HG02884 (cell line): ENCODE measurements at regions not wholly inside any gene's neighbourhood (a gene's known extent, or its start where the extent isn't known, plus 50 kb on each side); places are given as distances from the start of the nearest gene placed in this dataset.

Experiments
- ATAC-seq: cut with Tn5 transposase; IDR thresholded peaks from one replicate; pipeline ENCODE4 v1.9.1; 2021; ENCODE audit warnings: mild to moderate bottlenecking, moderate library complexity; ENCODE audit not compliant: unreplicated experiment

DNA sequence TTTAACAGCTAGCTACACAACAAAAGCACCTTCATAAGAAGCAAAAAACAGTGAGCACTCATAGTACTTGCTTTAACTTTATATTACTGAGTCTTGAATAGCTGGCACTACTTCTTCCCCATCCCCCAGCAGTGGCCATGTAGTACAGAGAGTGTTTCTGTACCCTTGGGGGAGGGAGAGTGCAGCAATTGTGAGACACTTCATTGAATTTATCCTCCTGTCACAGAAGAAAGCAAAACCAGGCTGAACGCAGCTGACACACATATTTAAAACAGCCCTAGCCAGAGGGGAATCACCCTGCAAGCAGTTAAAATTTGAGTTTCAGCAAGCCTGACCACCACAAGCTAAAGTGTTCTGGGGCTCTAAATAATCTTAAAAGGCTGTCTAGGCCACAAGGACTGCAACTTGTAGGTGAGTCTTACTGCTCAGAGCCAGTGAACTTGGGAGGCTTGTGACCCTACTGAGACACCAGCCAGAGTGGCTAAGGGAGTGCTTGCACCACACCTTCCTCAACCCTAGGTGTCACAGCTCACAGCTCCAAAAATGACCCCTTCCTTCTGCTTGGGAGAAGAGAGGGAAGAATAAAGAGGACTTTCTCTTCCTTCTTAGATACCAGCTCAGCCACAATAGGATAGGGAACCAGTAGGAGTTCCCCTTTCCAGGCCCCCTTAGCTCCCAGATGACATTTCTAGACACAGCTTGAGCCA, 97.7 kb upstream of the MEOX2 start:
- ATAC-seq: no peak

DNA sequence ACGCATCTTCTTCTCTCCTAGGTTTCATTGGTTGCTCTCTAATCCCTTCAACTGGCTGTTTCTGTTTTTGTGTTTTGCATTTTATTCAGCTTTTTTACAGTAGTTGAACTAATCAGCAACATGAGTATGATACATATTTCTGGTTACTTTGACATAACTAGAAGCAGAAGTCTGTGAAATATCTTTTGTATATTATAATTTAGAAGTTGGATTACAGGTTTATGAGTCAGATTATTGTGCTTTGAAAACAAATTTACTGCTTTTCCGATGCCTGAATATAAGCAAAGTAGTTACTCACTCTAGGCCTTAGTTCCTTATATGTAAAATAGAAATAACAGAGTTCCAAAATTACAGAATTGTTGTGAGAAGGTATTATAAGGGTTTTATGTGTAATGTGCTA, 96.2 kb upstream of the MEOX2 start:
- no peak for ATAC-seq

DNA sequence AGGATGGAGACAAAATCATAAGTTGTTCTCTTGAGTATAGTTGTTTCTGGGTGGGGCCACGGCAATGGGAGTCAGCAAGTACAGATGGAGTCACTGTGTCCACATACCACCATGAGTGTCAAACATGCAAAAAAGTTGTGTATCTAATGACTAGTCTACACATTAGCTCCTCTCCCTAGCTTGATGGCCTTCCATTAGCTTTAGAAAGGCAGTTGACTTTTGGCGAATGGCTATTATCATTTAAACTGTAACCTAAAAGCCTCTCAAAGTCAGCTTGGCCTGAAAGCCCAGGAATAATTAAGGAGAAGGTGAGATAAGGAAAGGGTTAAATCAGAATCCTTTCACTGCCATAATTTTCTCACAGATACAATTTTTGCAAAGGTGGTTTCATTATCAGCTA, 95.5 kb upstream of the MEOX2 start:
- no peak for ATAC-seq

DNA sequence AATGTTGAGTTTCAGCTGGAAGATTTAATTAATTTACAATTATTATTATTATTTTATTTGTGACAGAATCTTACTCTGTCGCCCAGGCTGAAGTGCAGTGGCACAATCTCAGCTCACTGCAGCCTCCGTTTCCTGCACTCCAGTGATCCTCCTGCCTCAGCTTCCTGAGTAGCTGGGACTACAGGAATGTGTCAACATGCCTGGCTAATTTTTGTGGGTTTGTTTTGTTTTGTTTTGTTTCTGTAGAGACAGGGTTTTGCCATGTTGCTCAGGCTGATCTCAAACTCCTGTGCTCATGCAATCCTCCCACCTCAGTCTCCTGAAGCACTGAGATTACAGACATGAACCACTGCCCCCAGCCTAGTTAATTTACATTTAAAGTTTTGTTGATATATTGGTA, 93.8 kb upstream of the MEOX2 start:
- ATAC-seq: no peak

DNA sequence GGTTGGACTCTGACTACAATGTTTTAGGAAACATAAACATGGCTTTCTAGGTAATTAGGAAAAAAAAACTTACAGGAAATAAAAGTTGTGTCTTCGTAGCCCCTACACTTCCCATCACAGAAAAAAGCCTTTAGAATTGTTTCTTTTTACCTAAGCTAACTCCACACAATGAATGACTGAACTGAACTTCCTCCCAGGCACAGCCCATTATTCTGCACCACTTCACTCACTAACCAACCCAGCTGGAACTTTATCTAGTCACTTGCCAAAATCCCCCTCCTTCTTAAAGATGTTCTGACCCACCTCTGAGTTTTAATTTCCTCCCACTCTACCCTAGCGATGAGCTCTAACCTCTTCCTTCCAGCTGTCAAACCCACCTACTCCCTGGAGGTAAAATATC, 91.7 kb upstream of the MEOX2 start:
- ATAC-seq: no peak

DNA sequence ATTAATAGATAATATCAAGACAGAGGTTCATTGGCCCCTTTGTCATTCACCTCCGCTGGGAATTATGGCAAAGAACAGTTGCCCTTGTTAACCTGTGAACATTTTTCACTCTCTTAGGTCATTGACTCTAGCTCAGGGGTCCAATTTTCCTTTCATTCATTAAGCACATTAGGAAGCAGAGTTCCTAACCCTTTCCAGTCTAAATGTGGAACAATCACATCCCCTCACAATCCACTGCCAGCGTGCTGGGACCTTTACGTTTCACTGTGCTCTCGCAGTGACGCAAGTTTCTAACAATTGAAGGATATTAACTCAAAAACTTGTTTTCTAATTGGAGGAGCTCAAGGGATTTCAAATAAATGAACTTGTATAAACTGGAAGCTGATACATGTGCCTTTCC, 79.3 kb upstream of the MEOX2 start:
- ATAC-seq: no peak

DNA sequence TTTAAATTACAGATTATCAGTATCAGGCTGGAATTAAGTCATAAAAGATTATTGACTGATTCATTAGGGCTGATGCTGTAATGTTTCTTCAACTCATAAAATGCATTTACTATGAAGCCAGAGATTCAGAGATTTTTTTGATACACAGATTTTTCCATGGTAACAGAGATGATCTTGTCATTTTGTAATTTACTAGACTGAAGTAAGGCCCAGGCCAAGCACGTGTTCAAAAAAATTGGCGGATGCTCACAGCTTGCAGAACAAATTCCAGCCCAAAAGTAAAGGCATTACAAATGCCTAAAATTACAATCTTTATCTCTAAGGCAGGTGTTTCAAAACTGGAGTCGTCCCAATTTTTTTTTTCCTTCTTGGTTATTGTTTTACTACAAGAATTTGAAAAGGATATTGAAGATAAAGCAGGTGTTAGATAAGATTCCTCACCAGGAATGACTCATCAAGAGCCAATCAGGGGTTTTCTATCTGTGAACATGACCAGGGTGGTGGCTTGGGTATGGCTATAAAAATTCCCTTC, 78.4 kb upstream of the MEOX2 start:
- ATAC-seq: no peak

DNA sequence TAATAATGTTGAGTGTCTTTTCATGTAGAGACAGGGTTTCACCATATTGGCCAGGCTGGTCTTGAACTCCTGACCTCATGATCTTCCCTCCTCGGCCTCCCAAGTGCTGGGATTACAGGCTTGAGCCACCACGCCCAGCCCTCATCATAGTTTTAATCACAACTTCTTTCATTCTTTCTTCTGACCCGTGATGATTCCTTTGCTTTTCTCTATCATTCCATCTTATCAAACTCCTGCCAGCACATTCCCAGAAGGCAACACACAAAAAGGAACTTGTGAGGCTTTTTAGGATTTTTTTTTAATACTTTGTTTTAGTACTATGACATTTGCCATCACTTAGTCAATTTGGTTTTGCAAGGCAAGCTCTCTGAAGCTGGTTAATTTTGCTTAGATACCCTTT, 77.5 kb upstream of the MEOX2 start:
- no peak for ATAC-seq

DNA sequence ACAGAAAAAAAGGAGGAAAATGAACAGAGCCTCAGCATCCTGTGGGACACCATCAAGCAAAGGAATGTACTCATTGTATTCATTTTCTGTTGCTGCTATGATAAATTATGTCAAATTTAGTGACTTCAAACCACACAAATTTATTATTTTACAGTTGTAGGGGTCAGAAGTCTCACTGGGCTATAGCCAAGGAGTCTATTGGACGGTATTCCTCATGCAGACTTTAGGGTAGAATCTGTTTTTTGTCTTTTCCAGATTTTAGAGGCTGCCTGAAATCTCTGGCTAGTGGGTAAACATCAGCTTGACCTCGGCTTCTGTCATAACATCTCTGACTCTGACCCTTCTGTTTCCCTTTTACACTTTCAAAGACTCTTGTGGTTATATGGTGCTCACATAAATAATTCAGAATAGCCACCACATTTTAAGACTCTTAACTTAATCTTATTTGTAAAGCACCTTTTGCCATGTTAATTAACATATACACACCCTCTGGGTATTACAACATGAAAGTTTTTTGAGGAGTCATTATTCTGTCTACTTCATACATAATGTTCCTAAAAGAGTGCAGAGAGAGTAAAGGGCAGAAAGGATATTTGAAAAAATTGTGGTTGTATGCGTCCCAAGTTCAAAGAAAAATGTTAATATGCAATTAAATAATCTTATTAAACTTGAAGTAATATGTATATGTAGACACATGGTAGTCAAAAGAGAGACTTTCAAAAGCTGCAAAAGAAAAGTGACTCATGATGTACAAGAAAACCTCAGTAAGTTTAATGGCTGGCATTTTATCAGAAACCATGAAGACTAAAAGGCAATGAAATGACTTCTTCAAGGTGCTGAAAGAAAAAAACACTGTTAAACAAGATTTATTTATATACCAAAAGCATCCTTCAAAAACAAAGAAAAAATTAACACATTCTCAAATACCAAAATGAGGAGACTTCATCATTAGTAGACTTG, 70.8 kb upstream of the MEOX2 start:
- ATAC-seq: no peak

DNA sequence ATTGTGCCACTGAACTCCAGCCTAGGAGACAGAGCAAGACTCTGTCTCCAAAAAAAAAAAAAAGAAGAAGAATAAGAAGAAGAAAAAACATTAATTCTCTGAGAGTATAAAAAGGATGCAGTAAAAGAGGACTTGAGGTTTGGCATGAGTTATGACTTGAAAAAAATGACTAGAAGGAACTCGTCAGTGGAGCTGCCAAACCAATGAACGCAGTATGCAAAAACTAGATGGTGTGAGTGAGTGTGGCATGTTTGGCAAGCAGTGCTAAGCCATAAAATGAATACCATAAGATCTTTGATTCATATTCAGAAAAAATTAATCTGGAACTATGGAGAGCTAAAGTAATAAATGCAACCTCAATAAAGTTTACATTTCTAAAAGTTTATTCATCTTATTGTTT, 68.6 kb upstream of the MEOX2 start:
- no peak for ATAC-seq

DNA sequence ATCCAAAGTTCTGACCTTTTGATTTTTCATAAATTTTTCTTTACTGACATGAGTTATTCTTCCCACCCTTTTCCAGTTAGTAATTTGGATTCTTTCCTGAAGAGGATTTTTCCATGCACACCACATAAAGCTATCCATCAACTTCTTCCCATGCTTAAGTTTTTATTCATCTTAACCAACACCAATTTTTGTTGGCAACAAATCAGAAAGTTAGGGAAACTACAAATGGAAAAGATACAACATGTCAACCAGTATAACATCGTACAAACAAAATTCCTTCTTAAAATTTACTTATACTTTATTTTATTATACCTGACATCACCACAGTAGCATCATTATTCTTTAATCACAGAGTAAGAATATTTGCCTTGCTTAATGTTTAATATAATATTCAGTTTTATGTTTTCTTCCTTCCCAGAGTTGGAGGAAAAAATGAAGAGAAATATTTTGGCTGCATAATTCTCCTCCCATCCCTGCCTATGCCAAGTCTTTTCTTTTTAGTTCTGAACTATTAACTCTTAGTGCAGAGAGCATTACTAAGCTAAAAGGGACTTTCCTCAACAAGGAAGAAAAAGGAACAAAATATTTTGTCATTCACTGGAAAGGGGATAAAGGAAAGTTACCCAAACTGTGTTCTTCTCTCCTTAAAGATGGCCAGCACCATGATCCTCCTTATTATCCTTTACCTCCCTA, 67.5 kb upstream of the MEOX2 start:
- no peak for ATAC-seq

DNA sequence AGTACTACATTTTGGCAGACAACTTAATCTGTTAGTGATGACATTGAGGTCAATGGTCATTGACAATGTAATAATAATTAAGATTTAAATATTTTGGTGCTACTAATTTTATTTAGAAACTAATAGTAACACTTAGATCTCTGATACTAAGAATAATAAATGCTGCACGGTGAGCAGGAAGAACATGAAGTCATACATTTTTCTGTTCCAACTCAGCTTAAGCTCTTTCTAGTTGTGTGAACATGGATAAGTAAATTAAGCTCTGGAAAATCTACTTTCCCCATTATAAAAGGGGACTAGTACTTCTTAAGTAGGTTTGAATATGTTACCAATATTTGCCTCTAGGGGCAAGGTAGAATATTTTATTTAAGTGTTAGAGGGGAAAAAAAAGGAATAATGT, 65.9 kb upstream of the MEOX2 start:
- no peak for ATAC-seq

DNA sequence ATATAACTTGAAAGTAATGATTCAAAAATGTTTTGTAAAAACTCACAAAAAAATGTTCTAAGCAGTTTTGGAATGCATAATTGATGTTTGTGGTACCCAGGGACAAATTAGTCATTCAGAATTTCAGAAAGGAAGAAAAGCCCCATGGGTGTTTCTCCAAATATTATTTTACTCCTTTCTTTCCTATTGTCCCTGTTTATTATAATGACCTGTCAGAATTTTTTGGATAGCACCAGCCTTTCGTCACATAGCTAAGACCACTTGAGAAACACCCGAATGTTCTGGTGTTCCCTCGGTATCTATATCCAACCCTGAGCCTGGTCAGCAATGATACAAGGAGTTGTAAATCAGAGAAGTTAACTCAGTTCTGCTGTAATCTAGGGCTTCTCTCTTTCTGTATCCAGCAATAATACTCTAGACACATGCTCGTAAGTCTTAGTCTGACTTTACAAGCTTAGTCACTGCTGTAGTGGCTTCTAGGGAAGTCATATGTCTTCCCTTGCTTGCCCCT, 64.8 kb upstream of the MEOX2 start:
- no peak for ATAC-seq

DNA sequence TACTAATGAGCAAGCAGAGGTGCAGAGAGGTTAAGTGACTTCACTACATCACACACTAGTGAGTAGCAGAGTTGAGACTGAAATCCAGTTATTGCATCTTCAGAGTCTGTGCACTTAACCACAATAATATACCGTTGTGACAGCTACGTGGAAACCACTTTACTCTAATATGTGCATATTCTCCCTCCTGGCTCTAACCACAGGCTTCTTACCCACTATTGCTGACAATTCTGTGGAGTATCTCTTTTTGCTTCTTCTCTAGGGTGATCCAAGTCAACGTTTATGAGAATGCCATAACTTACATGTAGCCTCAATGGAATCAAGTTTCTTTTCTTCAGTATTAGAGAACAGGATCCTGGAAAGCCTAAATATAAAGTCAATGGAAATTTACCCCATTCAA, 64.2 kb upstream of the MEOX2 start:
- ATAC-seq: no peak

DNA sequence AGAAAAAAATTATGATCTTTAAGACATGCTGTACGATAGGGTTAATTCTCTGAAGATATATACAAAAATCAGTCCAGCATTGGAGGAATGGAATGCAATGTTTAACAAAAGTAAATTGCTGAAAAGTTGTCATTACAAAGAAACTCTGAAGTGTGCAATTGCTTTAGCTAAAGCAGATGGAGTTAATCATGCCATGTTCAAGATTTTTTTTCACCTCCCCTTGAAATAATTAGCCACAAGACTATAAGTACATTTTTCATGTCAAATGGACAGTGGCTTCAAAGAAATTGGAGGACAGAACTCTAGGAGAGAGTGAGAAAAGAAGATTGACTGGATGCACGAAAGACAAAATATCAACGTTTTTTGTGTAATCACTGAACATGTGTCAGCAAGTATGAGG, 63.1 kb upstream of the MEOX2 start:
- no peak for ATAC-seq

DNA sequence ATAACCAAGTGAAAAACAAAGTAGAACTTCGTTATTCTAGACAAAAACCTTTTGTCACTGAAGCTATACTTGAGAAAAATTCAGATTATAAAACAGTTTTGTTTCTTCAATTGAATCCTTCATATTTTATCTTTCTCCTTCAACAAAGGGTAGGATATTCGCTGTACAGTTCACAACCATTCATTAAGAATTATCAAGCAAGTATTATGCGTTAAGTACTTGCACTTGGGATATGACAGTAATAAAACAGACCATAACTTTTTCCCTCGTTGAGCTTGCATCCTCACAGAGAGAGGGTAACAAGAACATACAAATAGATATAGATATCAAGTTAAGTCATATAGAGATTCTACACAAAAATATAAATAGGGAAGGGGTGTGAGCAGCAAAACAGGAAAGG, 61.2 kb upstream of the MEOX2 start:
- no peak for ATAC-seq

DNA sequence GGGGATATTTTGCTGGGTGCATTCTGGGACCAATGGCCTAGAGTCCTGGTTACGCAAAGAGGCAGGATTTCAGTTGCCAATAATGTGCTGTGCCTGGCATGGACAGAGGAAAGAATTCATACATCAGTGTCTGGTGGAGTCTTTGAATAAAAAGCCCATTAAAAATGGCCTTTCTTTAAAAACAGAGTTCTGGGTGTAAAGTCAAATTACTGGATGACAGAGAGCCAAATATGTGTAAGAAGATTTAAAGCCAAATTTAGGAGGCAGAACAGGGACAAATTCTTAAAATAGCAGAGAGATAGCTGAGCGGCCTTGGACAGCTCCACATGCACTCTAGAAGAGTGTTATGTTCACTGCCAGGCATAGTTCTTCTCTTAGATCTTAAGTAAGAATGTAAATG, 60.8 kb upstream of the MEOX2 start:
- no peak for ATAC-seq

DNA sequence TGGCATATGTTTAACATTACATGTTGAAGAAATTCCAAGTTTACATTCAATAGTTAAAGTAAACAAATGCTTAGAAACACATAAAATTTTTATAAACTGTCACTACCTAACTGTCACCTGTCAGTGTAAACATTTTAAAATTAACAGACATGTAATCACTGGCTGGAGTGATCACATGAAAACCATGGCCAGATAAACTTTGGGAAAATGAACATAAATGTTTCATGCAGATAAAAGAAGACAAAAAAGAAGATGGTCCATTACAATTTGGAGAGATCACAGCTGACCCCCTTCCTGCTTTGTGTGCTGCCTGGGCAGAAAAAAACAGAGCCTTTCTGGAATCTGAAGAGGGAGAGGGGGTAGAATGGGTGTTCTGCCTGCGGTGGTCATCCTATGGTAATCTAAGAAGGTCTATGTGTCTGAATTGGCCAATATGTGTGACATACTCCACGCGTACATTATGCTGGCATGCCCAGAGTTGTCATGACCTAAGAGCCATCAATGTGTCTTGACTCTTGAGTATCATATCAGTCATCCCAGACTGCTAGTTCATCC, 57.5 kb upstream of the MEOX2 start:
- no peak for ATAC-seq

DNA sequence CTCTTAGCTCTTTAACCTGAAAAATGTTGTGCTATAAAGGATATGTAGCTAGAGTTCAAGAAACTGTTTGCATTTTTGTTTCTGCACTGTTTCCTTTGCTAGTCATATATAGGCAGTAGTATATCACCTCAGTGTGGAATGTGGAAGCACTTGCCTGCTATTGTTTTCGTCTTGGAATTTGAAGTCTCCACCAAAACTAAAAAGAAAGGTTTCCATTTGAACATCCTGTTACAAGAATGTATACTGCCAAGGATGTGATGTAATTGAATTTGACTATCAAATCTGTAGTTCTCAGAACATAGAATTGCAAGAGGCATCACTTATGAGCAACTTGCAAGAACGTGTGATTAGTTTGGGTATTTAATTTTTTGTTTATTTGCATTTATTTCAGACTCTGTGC, 51.1 kb upstream of the MEOX2 start:
- ATAC-seq: no peak
